Lower leg skin (tissue), 4 donors: ENCODE measurements at regions not wholly inside any gene's neighbourhood (a gene's known extent, or its start where the extent isn't known, plus 50 kb on each side); places are given as distances from the start of the nearest gene placed in this dataset.

ENCODE experiments used
- DNase-seq, 2 donors: peaks; one replicate each; pipeline ENCODE4 v3.0.0-alpha.2; 2019; ENCODE audit warnings: low spot score in 2 of 2
- H3K4me3 ChIP-seq: fragments of 200-600 bp; sonication (generic); 2 replicates; pipeline ENCODE4 v1.5.1; 2017; ENCODE audit warnings: mild to moderate bottlenecking, low read depth; ENCODE audit not compliant: poor library complexity, severe bottlenecking
- CTCF ChIP-seq, 3 donors: fragments of 450-650 bp; IDR thresholded peaks; one replicate each; pipeline ENCODE4 v1.5.1; 2016; ENCODE audit warnings: antibody characterized with exemption in 3 of 3, mild to moderate bottlenecking in 3 of 3, moderate library complexity in 2 of 3
- POLR2A ChIP-seq, 2 donors: fragments of 450-650 bp; IDR thresholded peaks; one replicate each; pipeline ENCODE4 v1.6.1; 2016 to 2017; ENCODE audit warnings: antibody characterized with exemption in 2 of 2, mild to moderate bottlenecking in 1 of 2, moderate library complexity in 1 of 2
- WGBS, 2 donors: methylation state at CpG; one replicate each; pipeline ENCODE4 v1.1.5; 2018; 5-methylcytosine and 5-hydroxymethylcytosine counted together
- intact Hi-C: fragments of 100-400 bp; cut with DNase I; formaldehyde crosslinking; loops from one replicate; pipeline ENCODE4 v1.15.0; 2023; ENCODE audit warnings: low total_unique reads

- TF ChIP-seq CTCF (IDR thresholded peaks at IDR 0.05) (no peak), POLR2A (IDR thresholded peaks at IDR 0.05) (no peak)
- WGBS, 2 donors: 80 to 82% methylated on average over 4 of the region's 4 CpGs
- intact Hi-C loops: no loop called here
Observed at GRCh38 chr15:23750179-23750578, 63.1 kb upstream of the NDN start.

GRCh38 chr15:23750776-23751175, 63.7 kb upstream of the NDN start:
- DNase-seq: no peak
- 74 to 76% methylated on average over 1 of the region's 1 CpG for WGBS, 2 donors
- no peak for TF ChIP-seq POLR2A (IDR thresholded peaks at IDR 0.05)
- no peak for TF ChIP-seq CTCF (IDR thresholded peaks at IDR 0.05)
- H3K4me3 ChIP-seq: no peak overlapping the region
- intact Hi-C loops: no loop called here

More at GRCh38 chr15:23750179-23750578, 63.1 kb upstream of the NDN start:
- no peak overlapping the region for H3K4me3 ChIP-seq
- DNase-seq: no peak

- H3K4me3 ChIP-seq: no peak overlapping the region
- intact Hi-C loops: no loop called here
- WGBS, 2 donors: 54 to 70% methylated on average over 2 of the region's 2 CpGs
- no peak for TF ChIP-seq POLR2A (IDR thresholded peaks at IDR 0.05)
- DNase-seq: no peak
Observed at GRCh38 chr15:23753248-23753647, 66.1 kb upstream of the NDN start.

- 43 to 48% methylated on average over 7 of the region's 7 CpGs for WGBS, 2 donors
- no peak overlapping the region for H3K4me3 ChIP-seq
- no peak for TF ChIP-seq POLR2A (IDR thresholded peaks at IDR 0.05)
- no peak for TF ChIP-seq CTCF (IDR thresholded peaks at IDR 0.05)
- no peak for DNase-seq
- intact Hi-C loops: no loop called here
Observed at GRCh38 chr15:23758891-23759290, 71.8 kb upstream of the NDN start.

- no peak for DNase-seq
- H3K4me3 ChIP-seq: no peak overlapping the region
- intact Hi-C loops: no loop called here
- no peak for TF ChIP-seq CTCF (IDR thresholded peaks at IDR 0.05)
- TF ChIP-seq POLR2A (IDR thresholded peaks at IDR 0.05): no peak
- 39 to 48% methylated on average over 4 of the region's 4 CpGs for WGBS, 2 donors
Observed at GRCh38 chr15:23760024-23760423, 72.9 kb upstream of the NDN start.

GRCh38 chr15:23761386-23761785, 74.3 kb upstream of the NDN start:
- no peak overlapping the region for H3K4me3 ChIP-seq
- no peak for TF ChIP-seq POLR2A (IDR thresholded peaks at IDR 0.05)
- no peak for DNase-seq
- intact Hi-C loops: no loop called here
- WGBS, 2 donors: 71 to 75% methylated on average over 6 of the region's 6 CpGs

- TF ChIP-seq CTCF (IDR thresholded peaks at IDR 0.05) (no peak), POLR2A (IDR thresholded peaks at IDR 0.05) (no peak)
- intact Hi-C loops: no loop called here
- no peak for DNase-seq
- WGBS, 2 donors: 60 to 70% methylated on average over 8 of the region's 8 CpGs
- H3K4me3 ChIP-seq: no peak overlapping the region
Observed at GRCh38 chr15:23762026-23762425, 74.9 kb upstream of the NDN start.
